HUES6 (cell line): ENCODE measurements at regions not wholly inside any gene's neighbourhood (a gene's known extent, or its start where the extent isn't known, plus 50 kb on each side); places are given as distances from the start of the nearest gene placed in this dataset.

Experiments
- H3K27ac ChIP-seq: 2 replicates; pipeline ENCODE4 v1.7.0; 2013; ENCODE audit warnings: low read depth, mild to moderate bottlenecking, low read length, inconsistent platforms
- H3K27me3 ChIP-seq: 2 replicates; pipeline ENCODE4 v1.6.1; 2013; ENCODE audit warnings: low read length; ENCODE audit not compliant: control insufficient read depth, insufficient read depth
- H3K36me3 ChIP-seq: 2 replicates; pipeline ENCODE4 v1.6.1; 2013; ENCODE audit warnings: low read length; ENCODE audit not compliant: control insufficient read depth, insufficient read depth
- H3K4me1 ChIP-seq: 2 replicates; pipeline ENCODE4 v1.6.1; 2013; ENCODE audit warnings: low read length; ENCODE audit not compliant: control insufficient read depth, insufficient read depth
- H3K4me3 ChIP-seq: 2 replicates; pipeline ENCODE4 v1.5.1; 2013; ENCODE audit warnings: low read depth, low read length
- H3K9ac ChIP-seq: one replicate; pipeline ENCODE4 v1.6.1; 2013; ENCODE audit warnings: mild to moderate bottlenecking, low read length
- H3K9me3 ChIP-seq: 2 replicates; pipeline ENCODE4 v1.6.1; 2013; ENCODE audit warnings: low read depth, low read length; ENCODE audit not compliant: control insufficient read depth, insufficient read depth

DNA sequence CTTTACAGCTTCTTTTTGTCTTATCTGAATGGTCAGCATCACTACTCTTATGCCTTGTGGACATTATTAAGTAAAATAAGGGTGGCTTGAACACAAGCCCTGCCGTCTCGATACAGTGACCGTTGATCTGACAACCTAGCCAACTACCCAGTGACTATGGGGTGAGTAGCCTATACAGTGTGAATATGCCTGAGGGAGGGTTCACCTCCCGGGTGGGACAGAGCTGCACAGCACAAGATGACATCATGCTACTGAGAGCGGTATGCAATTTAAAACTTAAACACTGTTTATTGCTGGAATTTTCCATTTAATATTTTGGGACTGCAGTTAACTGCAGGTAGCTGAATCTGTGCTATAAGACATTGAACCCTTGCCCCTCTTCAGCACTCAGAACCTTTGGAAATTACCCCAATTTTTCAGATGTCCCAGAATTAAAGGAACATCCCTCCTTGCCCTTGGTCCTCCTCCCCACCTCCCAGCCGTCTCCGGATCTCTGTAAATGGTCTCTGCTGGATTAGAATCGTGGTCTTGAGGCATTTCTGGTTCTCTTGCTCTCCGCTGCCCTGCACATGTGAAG is 618.5 kb downstream of the PTPRU start:
- Histone ChIP-seq H3K9ac (no peak overlapping the region), H3K9me3 (no peaks in the 10 kb centered on the region), H3K27me3 (no peaks in the 10 kb centered on the region), H3K4me1 (peaks cover 8% of the 10 kb centered on the region; the same call in 1 of the 2 replicates), H3K36me3 (no peaks in the 10 kb centered on the region), H3K27ac (no peak overlapping the region), H3K4me3 (no peak overlapping the region)

DNA sequence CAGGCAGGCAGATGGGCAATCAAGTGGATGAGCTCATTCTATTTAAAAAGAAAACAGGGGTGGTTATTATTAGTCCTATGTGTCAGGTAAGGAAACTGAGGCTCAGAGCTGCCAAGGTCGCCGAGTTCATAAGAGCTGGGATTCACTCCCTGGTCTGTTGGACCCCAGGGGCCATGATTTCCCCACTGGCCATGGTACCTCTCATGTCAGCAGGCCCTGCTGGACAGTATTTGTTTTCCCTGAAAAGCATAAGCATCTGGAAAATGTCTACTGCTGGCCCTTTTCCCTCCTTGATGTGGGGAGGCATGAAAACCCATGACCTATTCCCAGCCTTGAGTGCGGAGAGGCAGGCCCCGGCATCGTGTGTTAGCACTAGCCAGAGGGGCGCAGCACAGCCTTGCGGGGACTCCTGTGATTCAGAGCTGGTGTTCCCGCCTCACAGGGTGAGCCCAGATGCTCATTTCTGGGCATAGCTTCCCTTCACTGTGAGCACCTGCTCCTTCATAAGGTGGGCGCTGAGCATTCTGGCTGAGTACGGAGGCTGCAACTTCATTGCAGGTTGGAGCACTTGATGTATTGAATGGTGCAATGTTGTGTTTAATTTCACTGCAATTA is 617.5 kb downstream of the PTPRU start:
- Histone ChIP-seq H3K4me3 (no peak overlapping the region), H3K27ac (no peak overlapping the region), H3K9ac (no peak overlapping the region), H3K27me3 (no peaks in the 10 kb centered on the region), H3K4me1 (peaks cover 8% of the 10 kb centered on the region; the same call in 1 of the 2 replicates), H3K36me3 (no peaks in the 10 kb centered on the region), H3K9me3 (no peaks in the 10 kb centered on the region)

DNA sequence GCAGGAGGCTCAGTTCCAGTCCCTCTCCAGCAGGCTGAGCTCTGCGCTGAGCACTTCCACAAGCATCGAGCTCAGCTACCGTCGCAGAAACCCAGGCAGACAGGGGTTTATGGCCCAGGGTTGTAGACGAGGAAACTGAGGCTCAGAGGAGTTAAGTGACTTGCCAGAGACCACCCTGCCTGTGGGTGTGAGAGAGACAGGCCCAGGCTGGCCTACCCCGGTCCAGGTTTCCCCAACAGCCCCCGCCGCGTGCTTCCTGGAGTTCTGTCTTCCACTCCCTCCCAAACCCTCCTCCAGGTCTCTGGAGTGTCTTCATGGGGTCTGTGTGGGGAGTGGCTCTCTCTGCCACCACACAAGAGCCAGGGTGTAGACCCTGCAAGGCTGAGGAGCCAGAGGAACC is 615.9 kb downstream of the PTPRU start:
- H3K9me3 ChIP-seq, result no peaks in the 10 kb centered on the region
- H3K27me3 ChIP-seq, result no peaks in the 10 kb centered on the region
- H3K4me1 ChIP-seq, result peaks cover 8% of the 10 kb centered on the region; the same call in 1 of the 2 replicates
- no peak overlapping the region for H3K4me3 ChIP-seq
- H3K27ac ChIP-seq, result no peak overlapping the region
- H3K36me3 ChIP-seq, result no peaks in the 10 kb centered on the region
- H3K9ac ChIP-seq, result no peak overlapping the region

GRCh38 chr1:29851691-29852090 is 615.4 kb downstream of the PTPRU start:
- Histone ChIP-seq H3K27me3 (no peaks in the 10 kb centered on the region), H3K9ac (no peak overlapping the region), H3K36me3 (no peaks in the 10 kb centered on the region), H3K27ac (no peak overlapping the region), H3K4me1 (peaks cover 8% of the 10 kb centered on the region; the same call in 1 of the 2 replicates), H3K4me3 (no peak overlapping the region), H3K9me3 (no peaks in the 10 kb centered on the region)

- H3K36me3 ChIP-seq, result no peaks in the 10 kb centered on the region
- H3K9me3 ChIP-seq, result no peaks in the 10 kb centered on the region
- H3K9ac ChIP-seq, result no peak overlapping the region
- no peaks in the 10 kb centered on the region for H3K27me3 ChIP-seq
- no peaks in the 10 kb centered on the region; the same call in 1 of the 2 replicates for H3K4me1 ChIP-seq
- H3K27ac ChIP-seq, result no peak overlapping the region
- no peak overlapping the region for H3K4me3 ChIP-seq
These were observed 613.9 kb downstream of the PTPRU start for GRCh38 chr1:29849991-29850757.

DNA sequence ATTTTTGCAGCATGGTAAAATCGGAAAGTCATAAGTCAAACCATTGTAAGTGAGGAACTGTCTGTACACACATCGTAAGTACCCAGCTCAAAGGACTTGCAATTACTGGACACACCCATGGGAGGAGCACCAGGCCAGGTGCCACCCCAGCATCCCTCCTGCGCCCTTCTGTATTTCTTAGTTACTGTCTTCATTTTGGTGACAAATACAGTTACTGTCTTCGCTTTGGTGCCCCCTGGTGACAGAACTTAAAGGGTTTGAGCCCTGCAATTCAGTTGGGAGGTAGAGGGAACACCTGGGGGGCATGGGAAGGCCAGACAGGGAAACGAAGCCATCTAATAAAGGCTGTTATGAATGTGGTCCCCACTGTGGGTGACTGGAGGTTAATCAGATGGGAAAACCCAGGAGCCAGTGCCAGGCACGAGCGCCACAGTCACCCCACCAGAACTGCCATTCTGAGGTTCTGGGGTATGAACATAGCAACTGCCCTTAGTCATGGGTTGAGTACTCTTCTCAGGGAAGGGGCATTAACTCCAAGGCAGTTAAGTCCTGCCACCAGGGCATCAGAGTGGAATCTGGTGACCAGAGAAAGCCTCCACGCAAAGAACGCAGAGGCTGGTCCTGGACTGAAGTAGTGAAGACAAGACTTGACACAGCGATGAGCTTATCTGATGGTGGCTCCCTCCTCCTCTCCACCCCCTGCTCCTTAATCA is 612.9 kb downstream of the PTPRU start:
- H3K4me1 ChIP-seq, result no peaks in the 10 kb centered on the region; the same call in 1 of the 2 replicates
- H3K27ac ChIP-seq, result no peak overlapping the region
- H3K4me3 ChIP-seq, result no peak overlapping the region
- H3K27me3 ChIP-seq, result no peaks in the 10 kb centered on the region
- H3K36me3 ChIP-seq, result no peaks in the 10 kb centered on the region
- H3K9ac ChIP-seq, result no peak overlapping the region
- H3K9me3 ChIP-seq, result no peaks in the 10 kb centered on the region

DNA sequence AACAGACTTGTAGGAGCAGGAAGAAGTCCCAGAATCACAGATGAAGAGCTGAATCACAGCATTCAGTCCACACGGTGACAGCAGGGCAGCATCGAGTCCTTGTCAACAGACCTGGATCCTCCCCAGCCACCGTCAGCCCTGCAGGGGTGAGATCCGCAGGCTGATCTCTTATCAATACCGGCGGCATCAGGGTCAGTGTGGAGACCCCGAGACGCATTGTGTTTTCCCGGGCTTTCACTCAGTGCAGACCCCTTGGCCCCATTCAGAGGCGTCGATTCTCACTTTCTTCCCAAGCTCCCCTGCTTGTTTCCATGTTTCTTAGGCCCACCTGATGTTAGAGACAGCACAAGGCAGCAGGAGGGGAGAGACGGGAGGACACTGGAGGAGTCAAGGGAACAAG is 609.6 kb downstream of the PTPRU start:
- Histone ChIP-seq H3K9me3 (peaks cover 17% of the 10 kb centered on the region), H3K27me3 (no peaks in the 10 kb centered on the region), H3K27ac (no peak overlapping the region), H3K4me3 (no peak overlapping the region), H3K4me1 (no peaks in the 10 kb centered on the region; the same call in 1 of the 2 replicates), H3K36me3 (no peaks in the 10 kb centered on the region), H3K9ac (no peak overlapping the region)

DNA sequence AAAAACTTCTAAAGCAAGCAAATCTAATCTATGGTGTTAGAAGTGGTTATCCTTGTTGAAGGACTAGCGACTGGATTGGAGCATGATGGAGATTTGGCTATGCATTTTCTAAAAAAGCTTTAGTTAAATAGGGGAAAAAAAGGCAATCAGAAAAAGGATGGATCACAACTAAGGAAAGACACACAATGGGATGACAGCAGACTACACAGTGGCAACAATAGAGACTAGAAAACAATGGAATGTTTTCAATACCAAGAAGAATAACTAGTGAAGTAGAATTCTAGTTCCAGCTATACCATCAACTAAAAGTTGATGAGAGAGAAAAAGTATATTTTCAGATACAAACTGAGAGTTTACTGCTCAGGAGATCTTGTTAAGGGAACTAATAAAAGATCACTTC is 605.8 kb downstream of the PTPRU start:
- no peak overlapping the region for H3K4me3 ChIP-seq
- H3K4me1 ChIP-seq, result peaks cover 5% of the 10 kb centered on the region; the same call in 1 of the 2 replicates
- H3K9ac ChIP-seq, result no peak overlapping the region
- no peak overlapping the region for H3K27ac ChIP-seq
- peaks cover 21% of the 10 kb centered on the region for H3K9me3 ChIP-seq
- H3K36me3 ChIP-seq, result no peaks in the 10 kb centered on the region
- no peaks in the 10 kb centered on the region for H3K27me3 ChIP-seq

- Histone ChIP-seq H3K36me3 (no peaks in the 10 kb centered on the region), H3K4me3 (no peak overlapping the region), H3K9ac (no peak overlapping the region), H3K27ac (no peak overlapping the region), H3K27me3 (no peaks in the 10 kb centered on the region), H3K4me1 (peaks cover 8% of the 10 kb centered on the region; the same call in 1 of the 2 replicates), H3K9me3 (peaks cover 21% of the 10 kb centered on the region)
These were observed 603.4 kb downstream of the PTPRU start for GRCh38 chr1:29839726-29840125.

DNA sequence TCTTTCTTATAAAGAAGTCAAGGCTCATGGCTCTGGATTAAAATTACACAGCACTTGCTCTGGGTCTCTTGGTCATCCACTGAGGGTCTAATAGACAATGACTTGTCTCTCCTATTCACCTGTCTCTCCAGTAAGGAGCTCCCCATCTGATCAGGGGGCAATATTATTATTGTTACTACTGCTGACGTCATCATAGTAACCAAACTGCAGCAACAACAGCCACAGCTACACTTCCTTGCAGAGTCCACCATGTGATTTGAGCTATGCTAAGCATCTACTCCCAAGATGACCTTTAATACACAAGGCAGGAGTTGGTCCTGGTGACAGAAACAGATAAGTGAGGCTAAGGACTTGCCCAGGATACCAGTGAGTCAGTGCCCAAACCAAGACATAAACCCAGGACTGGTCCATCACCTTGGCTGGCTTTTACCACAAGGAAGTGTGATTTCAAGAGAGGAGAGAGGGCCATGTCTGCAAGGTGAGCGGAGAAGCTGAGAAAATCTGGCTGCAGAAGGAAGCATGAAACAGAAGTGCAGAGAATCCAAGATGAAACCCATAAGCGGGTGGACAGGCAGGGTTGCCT is 602.5 kb downstream of the PTPRU start:
- Histone ChIP-seq H3K36me3 (no peaks in the 10 kb centered on the region), H3K27ac (no peak overlapping the region), H3K27me3 (no peaks in the 10 kb centered on the region), H3K9ac (no peak overlapping the region), H3K9me3 (peaks cover 21% of the 10 kb centered on the region), H3K4me1 (peaks cover 8% of the 10 kb centered on the region; the same call in 1 of the 2 replicates), H3K4me3 (no peak overlapping the region)
